H9 (cell line): ENCODE measurements at regions not wholly inside any gene's neighbourhood (a gene's known extent, or its start where the extent isn't known, plus 50 kb on each side); places are given as distances from the start of the nearest gene placed in this dataset.

Source experiments
- DNase-seq: peaks from one replicate; pipeline ENCODE4 v3.0.0-alpha.2; 2017
- H2AFZ ChIP-seq: one replicate; pipeline ENCODE4 v1.6.1; 2013; ENCODE audit warnings: mild to moderate bottlenecking, low read length, control low read depth, moderate library complexity
- H2AK5ac ChIP-seq: 2 replicates; pipeline ENCODE4 v1.6.1; 2013; ENCODE audit warnings: low read length, control low read depth, mixed read lengths; ENCODE audit not compliant: insufficient read length
- H2BK120ac ChIP-seq: one replicate; pipeline ENCODE4 v1.6.1; 2013; ENCODE audit warnings: low read depth, mild to moderate bottlenecking, low read length, control low read depth, inconsistent platforms; ENCODE audit not compliant: poor library complexity, severe bottlenecking
- H2BK12ac ChIP-seq: 2 replicates; pipeline ENCODE4 v1.6.1; 2013; ENCODE audit warnings: low read length, control low read depth, mixed read lengths, low read depth; ENCODE audit not compliant: insufficient read length
- H2BK15ac ChIP-seq: 2 replicates; pipeline ENCODE4 v1.6.1; 2013; ENCODE audit warnings: low read depth, low read length, control low read depth
- H2BK20ac ChIP-seq: one replicate; pipeline ENCODE4 v1.6.1; 2013; ENCODE audit warnings: low read depth, mild to moderate bottlenecking, low read length, control low read depth, inconsistent platforms; ENCODE audit not compliant: poor library complexity, severe bottlenecking
- H2BK5ac ChIP-seq: 2 replicates; pipeline ENCODE4 v1.6.1; 2013; ENCODE audit warnings: low read length, control low read depth, mixed read lengths; ENCODE audit not compliant: insufficient read length
- H3K14ac ChIP-seq: 2 replicates; pipeline ENCODE4 v1.6.1; 2013; ENCODE audit warnings: low read length, control low read depth; ENCODE audit not compliant: insufficient read depth
- H3K18ac ChIP-seq: 2 replicates; pipeline ENCODE4 v1.6.1; 2013; ENCODE audit warnings: low read depth, mild to moderate bottlenecking, mixed read lengths, low read length, control low read depth; ENCODE audit not compliant: insufficient read length
- H3K23ac ChIP-seq: 2 replicates; pipeline ENCODE4 v1.6.1; 2013; ENCODE audit warnings: low read length, control low read depth, mixed read lengths, low read depth; ENCODE audit not compliant: insufficient read length
- H3K23me2 ChIP-seq: 2 replicates; pipeline ENCODE4 v1.6.1; 2013; ENCODE audit warnings: low read depth, mild to moderate bottlenecking, mixed read lengths, low read length, control low read depth; ENCODE audit not compliant: insufficient read length, poor library complexity, severe bottlenecking
- H3K27ac ChIP-seq: 2 replicates; pipeline ENCODE4 v1.5.1; 2013; ENCODE audit warnings: low read length, control low read depth, mixed read lengths, low read depth; ENCODE audit not compliant: insufficient read length
- H3K27me3 ChIP-seq: 2 replicates; pipeline ENCODE4 v1.6.1; 2013; ENCODE audit warnings: low read length, control low read depth, inconsistent platforms; ENCODE audit not compliant: insufficient read depth
- H3K4ac ChIP-seq: 2 replicates; pipeline ENCODE4 v1.6.1; 2013; ENCODE audit warnings: low read depth, mild to moderate bottlenecking, control low read depth, inconsistent platforms, low read length, moderate library complexity
- H3K4me1 ChIP-seq: 2 replicates; pipeline ENCODE4 v1.6.1; 2013; ENCODE audit warnings: low read length, control low read depth, inconsistent platforms; ENCODE audit not compliant: insufficient read depth
- H3K4me2 ChIP-seq: 2 replicates; pipeline ENCODE4 v1.6.1; 2013; ENCODE audit warnings: low read length, control low read depth, mixed read lengths; ENCODE audit not compliant: insufficient read length, insufficient read depth
- H3K56ac ChIP-seq: 2 replicates; pipeline ENCODE4 v1.6.1; 2013; ENCODE audit warnings: low read depth, mild to moderate bottlenecking, mixed read lengths, low read length, control low read depth; ENCODE audit not compliant: insufficient read length
- H3K79me1 ChIP-seq: 2 replicates; pipeline ENCODE4 v1.6.1; 2013; ENCODE audit warnings: low read depth, mild to moderate bottlenecking, moderate library complexity, low read length, control low read depth, inconsistent platforms; ENCODE audit not compliant: insufficient read depth, poor library complexity, severe bottlenecking
- H3K79me2 ChIP-seq: 2 replicates; pipeline ENCODE4 v1.6.1; 2013; ENCODE audit warnings: low read length, control low read depth, inconsistent platforms; ENCODE audit not compliant: insufficient read depth
- H3K9ac ChIP-seq: 2 replicates; pipeline ENCODE4 v1.6.1; 2013; ENCODE audit warnings: low read length, control low read depth, mixed read lengths; ENCODE audit not compliant: insufficient read length; ENCODE audit errors: extremely low read depth
- H3K9me3 ChIP-seq: one replicate; pipeline ENCODE4 v1.6.1; 2013; ENCODE audit warnings: low read depth, low read length, inconsistent platforms; ENCODE audit not compliant: control insufficient read depth
- H3T11ph ChIP-seq: one replicate; pipeline ENCODE4 v1.6.1; 2013; ENCODE audit warnings: mild to moderate bottlenecking, low read length, control low read depth, inconsistent platforms
- H4K20me1 ChIP-seq: one replicate; pipeline ENCODE4 v1.6.1; 2013; ENCODE audit not compliant: control insufficient read depth, insufficient read length, insufficient read depth
- H4K5ac ChIP-seq: 2 replicates; pipeline ENCODE4 v1.6.1; 2013; ENCODE audit warnings: low read depth, mild to moderate bottlenecking, mixed read lengths, low read length, control low read depth; ENCODE audit not compliant: insufficient read length
- H4K8ac ChIP-seq: replicated peaks from 2 replicates; pipeline ENCODE4 v1.6.1; 2013; ENCODE audit warnings: low read length, control low read depth, mixed read lengths, low read depth; ENCODE audit not compliant: insufficient read length
- H4K91ac ChIP-seq: 2 replicates; pipeline ENCODE4 v1.6.1; 2013; ENCODE audit warnings: low read depth, mild to moderate bottlenecking, moderate library complexity, mixed read lengths, low read length, control low read depth; ENCODE audit not compliant: insufficient read length
- H3K27ac Mint-ChIP-seq, 3 experiments: 2 replicates in 2 of 3; 3 replicates in 1 of 3; pipeline ENCODE4 v1.8.0; 2020 to 2021; ENCODE audit warnings: mixed read lengths in 3 of 3, mild to moderate bottlenecking in 1 of 3, moderate library complexity in 1 of 3
- H3K27me3 Mint-ChIP-seq: 2 replicates; pipeline ENCODE4 v1.8.0; 2021; ENCODE audit warnings: low read depth, mild to moderate bottlenecking, moderate library complexity, mixed read lengths
- H3K36me3 Mint-ChIP-seq, 3 experiments: 2 replicates in 2 of 3; 3 replicates in 1 of 3; pipeline ENCODE4 v1.8.0; 2020 to 2021; ENCODE audit warnings: low read depth in 3 of 3, mixed read lengths in 3 of 3; ENCODE audit not compliant: insufficient read depth in 1 of 3
- H3K4me1 Mint-ChIP-seq, 2 experiments: 2 replicates each; pipeline ENCODE4 v1.8.0; 2020; ENCODE audit warnings: mixed read lengths in 2 of 2
- H3K4me3 Mint-ChIP-seq, 2 experiments: 2 replicates in 1 of 2; 3 replicates in 1 of 2; pipeline ENCODE4 v1.8.0; 2020 to 2021; ENCODE audit warnings: mild to moderate bottlenecking in 2 of 2, mixed read lengths in 2 of 2, moderate library complexity in 1 of 2
- H3K9me3 Mint-ChIP-seq, 2 experiments: 2 replicates in 1 of 2; 3 replicates in 1 of 2; pipeline ENCODE4 v1.8.0; 2020; ENCODE audit warnings: mild to moderate bottlenecking in 2 of 2, mixed read lengths in 2 of 2, moderate library complexity in 1 of 2
- WGBS: extraction: QIAGEN DNeasy Blood & Tissue Kit; methylation state at CpG from one replicate; pipeline ENCODE4 v1.1.7; 2013; ENCODE audit warnings: missing lambda C conversion rate, low lambda C conversion rate, mixed read lengths; ENCODE audit not compliant: insufficient read length; ENCODE audit errors: extremely low coverage; 5-methylcytosine and 5-hydroxymethylcytosine counted together
- TF ChIP-seq, protein P1 (sequence below): fragments of 200-600 bp; sonication (generic); conservative IDR thresholded peaks from 3 replicates; pipeline ENCODE4 v1.8.0; 2021; ENCODE audit warnings: antibody characterized with exemption, mild to moderate bottlenecking

DNA sequence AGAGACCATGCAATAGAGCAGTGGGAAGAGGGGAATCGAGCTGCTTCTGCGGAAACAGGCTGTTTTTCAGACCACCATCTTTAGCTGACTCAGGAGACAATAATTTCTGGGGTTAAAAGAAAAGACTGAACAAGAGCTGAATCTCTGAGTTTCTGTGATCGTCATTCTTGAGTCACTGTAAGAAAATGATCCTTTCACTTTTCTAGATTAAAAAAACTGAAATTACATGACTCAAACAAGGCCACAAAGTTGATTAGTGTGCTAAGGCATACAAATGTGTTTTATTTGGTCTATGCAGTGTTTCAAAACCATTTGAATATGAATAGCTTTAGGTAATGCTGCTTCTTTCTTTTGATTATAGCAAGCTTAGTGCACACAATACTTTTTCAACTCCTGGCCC lies 194.4 kb upstream of the RPL34 start:
- H4K91ac ChIP-seq = no peak overlapping the region
- H3K23me2 ChIP-seq = no peaks in the 10 kb centered on the region
- H3K79me1 ChIP-seq = no peaks in the 10 kb centered on the region
- no peak overlapping the region for H3T11ph ChIP-seq
- H2AFZ ChIP-seq = no peak overlapping the region
- no peak overlapping the region for H4K5ac ChIP-seq
- no peaks in the 10 kb centered on the region for H3K27me3 ChIP-seq
- H3K79me2 ChIP-seq = no peaks in the 10 kb centered on the region
- H4K20me1 ChIP-seq = no peaks in the 10 kb centered on the region
- no peak overlapping the region for H4K8ac ChIP-seq
- H3K9me3 ChIP-seq = no peaks in the 10 kb centered on the region
- H2BK5ac ChIP-seq = no peak overlapping the region
- H2BK15ac ChIP-seq = no peak overlapping the region
- no peak for DNase-seq
- Mint-ChIP-seq H3K4me1 (0 out of 4 replicates have a peak, but pooled peaks cover 0 to 2% of the 10 kb centered on the region in 2 experiments), H3K4me3 (no peak overlapping the region), H3K27me3 (peaks cover 2% of the 10 kb centered on the region; the same call in 1 of the 2 replicates), H3K9me3 (peaks cover 6 to 10% of the 10 kb centered on the region in 2 experiments; a peak in 4 of 5 replicates), H3K27ac (no peak overlapping the region), H3K36me3 (peaks cover 0 to 4% (median 3%) of the 10 kb centered on the region in 3 experiments; a peak in 1 of 7 replicates)
- H3K9ac ChIP-seq = no peak overlapping the region
- no peak overlapping the region for H3K4me2 ChIP-seq
- no CpG with 5 or more reads among the region's 3 CpGs for WGBS
- H3K18ac ChIP-seq = no peak overlapping the region
- H3K4me1 ChIP-seq = no peaks in the 10 kb centered on the region
- no peak overlapping the region for H2AK5ac ChIP-seq
- H3K56ac ChIP-seq = no peak overlapping the region
- TF ChIP-seq, protein P1, sequence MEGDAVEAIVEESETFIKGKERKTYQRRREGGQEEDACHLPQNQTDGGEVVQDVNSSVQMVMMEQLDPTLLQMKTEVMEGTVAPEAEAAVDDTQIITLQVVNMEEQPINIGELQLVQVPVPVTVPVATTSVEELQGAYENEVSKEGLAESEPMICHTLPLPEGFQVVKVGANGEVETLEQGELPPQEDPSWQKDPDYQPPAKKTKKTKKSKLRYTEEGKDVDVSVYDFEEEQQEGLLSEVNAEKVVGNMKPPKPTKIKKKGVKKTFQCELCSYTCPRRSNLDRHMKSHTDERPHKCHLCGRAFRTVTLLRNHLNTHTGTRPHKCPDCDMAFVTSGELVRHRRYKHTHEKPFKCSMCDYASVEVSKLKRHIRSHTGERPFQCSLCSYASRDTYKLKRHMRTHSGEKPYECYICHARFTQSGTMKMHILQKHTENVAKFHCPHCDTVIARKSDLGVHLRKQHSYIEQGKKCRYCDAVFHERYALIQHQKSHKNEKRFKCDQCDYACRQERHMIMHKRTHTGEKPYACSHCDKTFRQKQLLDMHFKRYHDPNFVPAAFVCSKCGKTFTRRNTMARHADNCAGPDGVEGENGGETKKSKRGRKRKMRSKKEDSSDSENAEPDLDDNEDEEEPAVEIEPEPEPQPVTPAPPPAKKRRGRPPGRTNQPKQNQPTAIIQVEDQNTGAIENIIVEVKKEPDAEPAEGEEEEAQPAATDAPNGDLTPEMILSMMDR = no peak
- H2BK12ac ChIP-seq = no peak overlapping the region
- no peak overlapping the region for H3K23ac ChIP-seq
- H3K27ac ChIP-seq = no peak overlapping the region
- H2BK120ac ChIP-seq = no peak overlapping the region
- H3K4ac ChIP-seq = no peak overlapping the region
- H2BK20ac ChIP-seq = no peak overlapping the region
- H3K14ac ChIP-seq = no peak overlapping the region
